Endothelial cell (in vitro differentiated cells): ENCODE measurements at regions not wholly inside any gene's neighbourhood (a gene's known extent, or its start where the extent isn't known, plus 50 kb on each side); places are given as distances from the start of the nearest gene placed in this dataset.

Experiments used
- DNase-seq: peaks from one replicate; pipeline ENCODE4 v3.0.0; 2021; ENCODE audit warnings: low spot score
- H3K27ac Mint-ChIP-seq: one replicate; pipeline ENCODE4 v1.8.0; 2021; ENCODE audit warnings: mixed read lengths, inconsistent platforms; ENCODE audit not compliant: unreplicated experiment
- H3K27me3 Mint-ChIP-seq: one replicate; pipeline ENCODE4 v1.8.0; 2021; ENCODE audit warnings: mild to moderate bottlenecking, moderate library complexity, mixed read lengths, inconsistent platforms; ENCODE audit not compliant: unreplicated experiment
- H3K36me3 Mint-ChIP-seq: one replicate; pipeline ENCODE4 v1.8.0; 2021; ENCODE audit warnings: mild to moderate bottlenecking, low read depth, mixed read lengths, inconsistent platforms; ENCODE audit not compliant: unreplicated experiment
- H3K4me1 Mint-ChIP-seq: one replicate; pipeline ENCODE4 v1.8.0; 2021; ENCODE audit warnings: mild to moderate bottlenecking, mixed read lengths, inconsistent platforms; ENCODE audit not compliant: unreplicated experiment
- H3K4me3 Mint-ChIP-seq: one replicate; pipeline ENCODE4 v1.8.0; 2021; ENCODE audit warnings: mild to moderate bottlenecking, mixed read lengths, inconsistent platforms; ENCODE audit not compliant: unreplicated experiment
- H3K9me3 Mint-ChIP-seq: one replicate; pipeline ENCODE4 v1.8.0; 2021; ENCODE audit warnings: mixed read lengths, inconsistent platforms; ENCODE audit not compliant: unreplicated experiment
- TF ChIP-seq, protein P1 (sequence below): fragments of 200-600 bp; sonication (generic); IDR thresholded peaks from one replicate; pipeline ENCODE4 v1.5.0; 2021; ENCODE audit warnings: antibody characterized with exemption; ENCODE audit not compliant: unreplicated experiment

DNA sequence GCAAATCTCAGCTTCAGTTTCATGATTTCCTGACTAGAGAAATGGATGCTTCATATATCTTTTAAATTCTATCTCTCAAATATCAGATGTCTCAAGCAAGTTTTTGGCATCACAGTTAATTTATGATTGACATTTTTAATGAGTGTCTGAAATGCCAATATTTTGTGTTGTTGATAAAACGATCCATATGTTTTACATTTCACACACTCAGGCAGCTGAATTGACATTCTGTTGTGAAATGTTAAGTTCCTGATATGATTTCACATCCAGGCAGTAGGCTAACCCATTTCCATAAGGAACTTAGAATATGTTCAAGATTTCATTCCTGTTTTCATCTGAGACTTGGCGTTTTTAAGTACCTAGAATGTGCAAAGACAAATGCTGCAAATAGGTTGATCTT is 650.6 kb downstream of the PCDH18 start:
- H3K27me3 Mint-ChIP-seq: no peaks in the 10 kb centered on the region
- no peak for DNase-seq
- H3K27ac Mint-ChIP-seq: no peak overlapping the region
- TF ChIP-seq, protein P1, sequence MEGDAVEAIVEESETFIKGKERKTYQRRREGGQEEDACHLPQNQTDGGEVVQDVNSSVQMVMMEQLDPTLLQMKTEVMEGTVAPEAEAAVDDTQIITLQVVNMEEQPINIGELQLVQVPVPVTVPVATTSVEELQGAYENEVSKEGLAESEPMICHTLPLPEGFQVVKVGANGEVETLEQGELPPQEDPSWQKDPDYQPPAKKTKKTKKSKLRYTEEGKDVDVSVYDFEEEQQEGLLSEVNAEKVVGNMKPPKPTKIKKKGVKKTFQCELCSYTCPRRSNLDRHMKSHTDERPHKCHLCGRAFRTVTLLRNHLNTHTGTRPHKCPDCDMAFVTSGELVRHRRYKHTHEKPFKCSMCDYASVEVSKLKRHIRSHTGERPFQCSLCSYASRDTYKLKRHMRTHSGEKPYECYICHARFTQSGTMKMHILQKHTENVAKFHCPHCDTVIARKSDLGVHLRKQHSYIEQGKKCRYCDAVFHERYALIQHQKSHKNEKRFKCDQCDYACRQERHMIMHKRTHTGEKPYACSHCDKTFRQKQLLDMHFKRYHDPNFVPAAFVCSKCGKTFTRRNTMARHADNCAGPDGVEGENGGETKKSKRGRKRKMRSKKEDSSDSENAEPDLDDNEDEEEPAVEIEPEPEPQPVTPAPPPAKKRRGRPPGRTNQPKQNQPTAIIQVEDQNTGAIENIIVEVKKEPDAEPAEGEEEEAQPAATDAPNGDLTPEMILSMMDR: no peak
- H3K9me3 Mint-ChIP-seq: no peaks in the 10 kb centered on the region
- no peak overlapping the region for H3K4me3 Mint-ChIP-seq
- H3K4me1 Mint-ChIP-seq: no peaks in the 10 kb centered on the region
- no peaks in the 10 kb centered on the region for H3K36me3 Mint-ChIP-seq

DNA sequence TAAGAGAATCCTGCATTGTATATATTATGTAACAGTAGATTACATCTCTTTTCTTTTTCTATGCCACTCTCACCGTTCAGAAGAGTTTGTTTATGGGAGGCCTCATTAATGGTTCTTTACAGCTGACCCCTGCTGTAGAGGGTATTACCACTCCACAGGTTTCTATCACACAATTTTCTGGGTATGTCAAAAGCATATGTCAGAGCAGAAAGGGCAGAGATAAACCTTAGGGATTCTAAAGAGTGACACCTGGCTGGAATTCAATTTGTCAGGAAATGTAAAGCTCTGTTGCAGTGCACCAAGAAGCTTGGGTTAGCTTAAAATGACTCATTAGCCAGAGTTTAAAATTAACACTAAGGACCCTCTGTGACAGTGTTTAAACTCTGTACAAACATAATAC is 658.7 kb downstream of the PCDH18 start:
- DNase-seq: no peak
- no peak overlapping the region for H3K27ac Mint-ChIP-seq
- H3K9me3 Mint-ChIP-seq: no peaks in the 10 kb centered on the region
- H3K4me3 Mint-ChIP-seq: no peak overlapping the region
- no peaks in the 10 kb centered on the region for H3K27me3 Mint-ChIP-seq
- H3K4me1 Mint-ChIP-seq: no peaks in the 10 kb centered on the region
- TF ChIP-seq, protein P1: no peak
- no peaks in the 10 kb centered on the region for H3K36me3 Mint-ChIP-seq

DNA sequence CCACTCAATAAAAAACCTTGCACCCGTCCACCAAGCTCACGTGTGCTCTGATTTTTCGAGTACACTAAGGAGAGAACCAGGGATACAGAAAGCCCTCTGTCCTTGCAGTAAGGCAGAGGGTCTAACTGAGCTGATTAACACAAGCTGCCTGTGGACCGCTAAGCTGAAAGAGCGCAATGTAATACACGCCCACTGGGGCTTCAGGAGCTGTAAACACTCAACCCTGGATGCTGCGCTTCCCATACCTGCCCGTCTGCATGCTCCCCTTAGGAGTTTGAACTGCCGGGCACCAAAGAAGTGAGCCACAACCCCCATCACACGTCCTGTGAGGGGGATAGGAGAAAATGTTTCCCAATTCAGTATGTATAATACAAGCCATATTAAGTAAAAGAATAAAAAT is 664.8 kb downstream of the PCDH18 start:
- TF ChIP-seq, protein P1: no peak
- DNase-seq: no peak
- Mint-ChIP-seq H3K9me3 (no peaks in the 10 kb centered on the region), H3K4me1 (peaks cover 10% of the 10 kb centered on the region), H3K36me3 (no peaks in the 10 kb centered on the region), H3K27me3 (no peaks in the 10 kb centered on the region), H3K4me3 (no peak overlapping the region), H3K27ac (no peak overlapping the region)

DNA sequence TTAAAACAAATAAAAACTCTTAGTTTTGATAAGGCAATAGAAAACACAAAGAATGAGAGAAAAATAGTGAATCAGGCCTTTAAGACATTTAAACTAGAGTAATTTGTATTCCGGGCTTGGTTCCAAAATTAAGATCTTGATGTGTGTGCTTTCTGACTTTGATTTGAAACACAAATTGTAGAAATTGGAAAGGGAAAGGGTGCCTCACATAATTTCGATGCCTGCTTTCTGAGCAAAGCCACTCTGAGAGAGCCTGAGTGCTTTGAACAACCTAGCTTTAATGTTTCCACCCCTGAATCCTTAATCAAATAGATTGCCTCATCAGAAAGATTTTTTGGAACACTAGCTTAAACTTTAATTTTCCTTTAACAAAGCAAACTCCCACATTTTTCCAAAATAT is 666.8 kb downstream of the PCDH18 start:
- H3K9me3 Mint-ChIP-seq: no peaks in the 10 kb centered on the region
- H3K4me3 Mint-ChIP-seq: no peak overlapping the region
- H3K4me1 Mint-ChIP-seq: peaks cover 10% of the 10 kb centered on the region
- no peak overlapping the region for H3K27ac Mint-ChIP-seq
- no peak for DNase-seq
- H3K27me3 Mint-ChIP-seq: no peaks in the 10 kb centered on the region
- H3K36me3 Mint-ChIP-seq: no peaks in the 10 kb centered on the region
- TF ChIP-seq, protein P1: no peak

DNA sequence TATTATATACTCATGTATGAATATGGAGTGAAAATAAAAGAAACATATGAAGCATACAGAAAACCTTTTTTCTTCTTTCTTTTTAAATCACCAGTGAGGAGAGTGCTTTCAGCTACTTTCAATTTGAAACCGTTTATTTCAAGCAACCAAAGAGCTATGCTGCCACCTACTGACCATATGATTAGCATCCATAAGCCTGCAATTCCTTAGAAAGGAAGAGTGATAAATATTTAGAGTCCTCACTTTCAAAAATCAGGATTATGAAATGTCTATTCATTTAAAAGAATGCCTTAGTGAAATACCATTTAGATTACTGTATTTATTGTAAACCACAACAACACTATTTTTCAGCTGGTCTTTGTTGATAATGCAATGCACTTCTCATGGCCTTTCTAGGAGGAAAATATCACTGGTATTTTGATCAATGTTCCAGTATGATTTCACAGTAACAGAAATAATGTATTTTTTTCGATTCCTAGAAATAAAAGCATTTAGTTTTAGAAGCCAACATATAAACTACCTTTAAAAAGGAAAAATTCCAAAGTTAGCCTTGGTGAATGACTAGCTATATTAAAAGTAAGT is 667.6 kb downstream of the PCDH18 start:
- peak; percentile 56 for DNase-seq
- TF ChIP-seq, protein P1: peak; percentile 71
- Mint-ChIP-seq H3K27me3 (no peaks in the 10 kb centered on the region), H3K4me1 (peaks cover 10% of the 10 kb centered on the region), H3K9me3 (no peaks in the 10 kb centered on the region), H3K36me3 (no peaks in the 10 kb centered on the region), H3K4me3 (no peak overlapping the region), H3K27ac (no peak overlapping the region)
